Kidney epithelial cell (primary cell): ENCODE measurements at regions not wholly inside any gene's neighbourhood (a gene's known extent, or its start where the extent isn't known, plus 50 kb on each side); places are given as distances from the start of the nearest gene placed in this dataset.

Source experiments
- DNase-seq: peaks from one replicate; pipeline ENCODE4 v3.0.0-alpha.2; 2010; ENCODE audit warnings: low read depth
- H3K27me3 ChIP-seq: 2 replicates; pipeline ENCODE4 v1.6.0; 2011; ENCODE audit warnings: low read length; ENCODE audit not compliant: control insufficient read depth, insufficient read depth
- H3K36me3 ChIP-seq: 2 replicates; pipeline ENCODE4 v1.5.1; 2011; ENCODE audit warnings: low read length; ENCODE audit not compliant: control insufficient read depth, insufficient read depth
- H3K4me3 ChIP-seq: 2 replicates; pipeline ENCODE4 v1.5.1; 2011; ENCODE audit warnings: low read depth, mild to moderate bottlenecking, control low read depth, low read length
- TF ChIP-seq, protein P1 (sequence below): IDR thresholded peaks from 2 replicates; pipeline ENCODE4 v1.5.1; 2011; ENCODE audit warnings: mild to moderate bottlenecking, moderate library complexity, low read length, control low read depth, inconsistent platforms; ENCODE audit not compliant: insufficient read depth, poor library complexity, severe bottlenecking

DNA sequence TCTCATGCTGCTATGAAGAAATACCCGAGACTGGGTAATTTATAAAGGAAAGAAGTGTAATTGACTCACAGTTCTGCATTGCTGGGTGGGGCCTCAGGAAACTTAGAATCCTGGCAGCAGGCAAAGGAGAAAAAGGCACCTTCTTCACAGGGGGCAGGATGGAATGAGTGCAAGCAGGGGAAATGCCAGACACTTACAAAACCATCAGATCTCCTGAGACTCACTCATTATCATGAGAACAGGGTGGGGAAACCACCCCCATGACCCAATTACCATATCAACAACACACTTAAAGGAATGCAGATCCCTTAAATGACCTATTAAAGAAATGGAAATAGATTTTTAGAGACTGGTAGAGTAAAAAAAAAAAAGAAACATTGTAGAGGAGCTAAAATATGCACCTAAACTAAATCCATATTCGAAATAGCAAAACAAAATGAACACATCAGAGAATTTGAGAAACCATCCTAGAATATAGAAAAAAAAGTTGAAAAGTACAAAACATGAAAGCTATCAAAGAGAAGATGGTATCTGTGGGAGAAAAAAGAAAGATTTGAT lies 104.3 kb upstream of the UGT8 start:
- no peak for DNase-seq
- Histone ChIP-seq H3K4me3 (no peak overlapping the region), H3K27me3 (no peaks in the 10 kb centered on the region), H3K36me3 (no peaks in the 10 kb centered on the region)
- TF ChIP-seq, protein P1, sequence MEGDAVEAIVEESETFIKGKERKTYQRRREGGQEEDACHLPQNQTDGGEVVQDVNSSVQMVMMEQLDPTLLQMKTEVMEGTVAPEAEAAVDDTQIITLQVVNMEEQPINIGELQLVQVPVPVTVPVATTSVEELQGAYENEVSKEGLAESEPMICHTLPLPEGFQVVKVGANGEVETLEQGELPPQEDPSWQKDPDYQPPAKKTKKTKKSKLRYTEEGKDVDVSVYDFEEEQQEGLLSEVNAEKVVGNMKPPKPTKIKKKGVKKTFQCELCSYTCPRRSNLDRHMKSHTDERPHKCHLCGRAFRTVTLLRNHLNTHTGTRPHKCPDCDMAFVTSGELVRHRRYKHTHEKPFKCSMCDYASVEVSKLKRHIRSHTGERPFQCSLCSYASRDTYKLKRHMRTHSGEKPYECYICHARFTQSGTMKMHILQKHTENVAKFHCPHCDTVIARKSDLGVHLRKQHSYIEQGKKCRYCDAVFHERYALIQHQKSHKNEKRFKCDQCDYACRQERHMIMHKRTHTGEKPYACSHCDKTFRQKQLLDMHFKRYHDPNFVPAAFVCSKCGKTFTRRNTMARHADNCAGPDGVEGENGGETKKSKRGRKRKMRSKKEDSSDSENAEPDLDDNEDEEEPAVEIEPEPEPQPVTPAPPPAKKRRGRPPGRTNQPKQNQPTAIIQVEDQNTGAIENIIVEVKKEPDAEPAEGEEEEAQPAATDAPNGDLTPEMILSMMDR = no peak

DNA sequence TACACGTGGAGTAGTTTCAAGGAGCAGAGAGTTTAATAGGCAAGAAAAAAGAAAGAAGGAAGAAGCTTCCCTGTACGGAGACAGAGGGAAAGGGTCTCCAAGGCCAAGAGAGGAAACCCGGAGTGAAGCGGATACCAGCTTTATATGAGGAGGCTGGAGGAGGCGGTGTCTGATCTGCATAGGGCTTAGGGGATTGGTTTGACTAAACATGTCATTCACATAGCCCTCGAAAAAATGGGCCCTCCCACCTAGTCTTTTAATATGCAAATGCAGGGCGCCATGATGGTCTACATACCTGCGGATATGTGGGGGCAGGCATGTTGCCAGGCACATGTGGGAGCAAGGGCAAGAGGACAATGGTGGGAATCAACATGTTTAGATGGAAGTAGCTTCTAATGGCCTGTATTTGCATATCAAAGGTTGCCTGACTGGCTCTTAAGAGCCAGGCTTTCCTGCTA lies 103.1 kb upstream of the UGT8 start:
- Histone ChIP-seq H3K36me3 (no peaks in the 10 kb centered on the region), H3K27me3 (no peaks in the 10 kb centered on the region), H3K4me3 (no peak overlapping the region)
- no peak for DNase-seq
- TF ChIP-seq, protein P1 = no peak

DNA sequence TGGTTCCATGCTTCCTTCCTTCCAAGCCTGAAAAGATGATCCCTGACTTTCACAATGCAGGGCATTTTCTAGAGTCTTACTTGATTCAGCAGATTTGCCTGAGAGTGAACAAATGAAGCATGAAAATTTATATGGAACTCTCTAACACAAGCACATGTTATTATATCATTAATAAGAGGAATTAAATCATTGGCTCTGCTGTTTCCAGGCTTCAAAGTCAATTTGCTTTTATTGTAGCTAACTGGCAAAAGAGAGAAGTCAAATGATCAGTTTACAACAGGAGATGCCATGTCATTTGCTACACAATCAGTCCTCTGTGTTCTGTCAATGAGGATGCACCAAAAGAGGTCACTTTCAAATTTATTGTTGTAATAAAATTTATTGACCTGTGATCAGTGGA lies 101.5 kb upstream of the UGT8 start:
- TF ChIP-seq, protein P1 = no peak
- DNase-seq = no peak
- Histone ChIP-seq H3K36me3 (no peaks in the 10 kb centered on the region), H3K4me3 (no peak overlapping the region), H3K27me3 (no peaks in the 10 kb centered on the region)

DNA sequence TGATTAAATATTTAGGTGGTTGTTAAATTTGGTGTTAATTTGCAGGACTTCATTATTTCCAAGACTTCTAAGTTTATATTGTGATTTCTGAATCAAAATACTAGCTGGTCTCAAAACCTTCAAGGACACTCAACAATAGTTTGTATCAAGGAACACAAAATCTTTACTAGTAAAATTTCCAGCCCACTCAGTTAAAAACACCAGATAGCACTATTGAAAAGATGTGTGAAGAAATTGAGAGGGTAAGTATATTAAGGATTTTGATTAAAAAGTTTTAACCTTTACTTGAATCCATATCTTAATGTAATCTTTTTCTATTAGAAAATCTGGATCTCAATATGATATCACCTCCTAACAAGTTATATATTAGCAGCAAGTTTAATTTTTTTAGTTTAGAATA lies 89.3 kb upstream of the UGT8 start:
- H3K4me3 ChIP-seq = no peak overlapping the region
- TF ChIP-seq, protein P1 = no peak
- DNase-seq = no peak
- H3K27me3 ChIP-seq = no peaks in the 10 kb centered on the region
- no peaks in the 10 kb centered on the region for H3K36me3 ChIP-seq

DNA sequence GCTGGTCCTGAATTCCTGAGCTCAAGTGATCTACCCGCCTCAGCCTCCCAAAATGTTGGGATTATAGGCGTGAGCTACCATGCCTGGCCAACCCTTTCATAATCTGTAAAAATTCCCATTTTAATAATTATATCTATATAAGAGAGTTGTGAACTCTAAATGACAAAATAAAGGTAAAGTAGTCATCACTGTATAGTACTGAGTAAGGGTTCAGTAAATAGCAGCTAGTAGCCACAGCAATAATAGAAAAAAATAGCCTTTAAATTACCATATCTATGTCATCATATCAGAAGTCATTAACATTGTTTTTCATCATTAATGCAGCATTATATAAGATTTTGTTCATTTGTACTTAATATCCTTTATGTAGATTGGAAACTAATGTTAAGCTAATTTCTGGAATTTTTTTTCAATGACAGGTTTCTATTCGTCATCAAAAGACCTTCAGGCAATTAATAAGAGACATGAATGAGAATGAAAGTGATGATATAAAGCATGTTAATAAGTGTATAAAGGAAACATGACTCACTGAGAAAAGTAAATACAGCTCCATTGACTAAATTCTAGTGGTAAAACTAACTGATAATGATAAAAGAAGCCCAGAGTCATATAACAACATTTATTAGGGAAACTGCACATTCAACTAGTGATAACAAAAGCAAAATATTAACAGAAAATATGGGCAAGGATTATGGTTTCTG lies 85.9 kb upstream of the UGT8 start:
- TF ChIP-seq, protein P1 = no peak
- H3K4me3 ChIP-seq = no peak overlapping the region
- H3K36me3 ChIP-seq = no peaks in the 10 kb centered on the region
- H3K27me3 ChIP-seq = no peaks in the 10 kb centered on the region
- no peak for DNase-seq

DNA sequence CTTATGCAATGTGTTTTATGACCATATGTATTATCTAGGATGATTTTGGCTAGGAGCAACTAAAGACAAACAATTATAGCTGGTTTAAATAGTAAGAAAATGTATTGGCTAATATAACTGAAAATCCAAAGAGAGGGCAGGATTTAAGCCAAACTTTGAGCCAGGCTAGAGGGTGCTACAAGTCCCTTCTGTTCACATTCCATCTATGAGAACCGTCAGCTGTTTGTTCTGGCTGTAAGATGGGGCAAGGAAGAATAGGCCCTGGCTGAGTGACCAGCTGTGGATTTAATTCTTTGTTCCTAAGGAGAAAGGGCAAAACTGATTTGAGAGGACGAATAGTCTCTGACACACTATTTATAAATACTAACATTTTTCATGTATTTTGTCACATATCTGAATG lies 79.2 kb upstream of the UGT8 start:
- Histone ChIP-seq H3K27me3 (no peaks in the 10 kb centered on the region), H3K36me3 (no peaks in the 10 kb centered on the region), H3K4me3 (no peak overlapping the region)
- no peak for DNase-seq
- TF ChIP-seq, protein P1 = no peak
